Upper lobe of left lung (tissue), 4 donors: ENCODE measurements at regions not wholly inside any gene's neighbourhood (a gene's known extent, or its start where the extent isn't known, plus 50 kb on each side); places are given as distances from the start of the nearest gene placed in this dataset.

Experiments
- CTCF ChIP-seq, 6 experiments: fragments of 450-650 bp in 4 of 6; fragments of 200-600 bp in 2 of 6; sonication (generic) in 2 of 6; IDR thresholded peaks; one replicate each; pipeline ENCODE4 v1.5.1; 2016 to 2019; ENCODE audit warnings: antibody characterized with exemption in 6 of 6
- POLR2A ChIP-seq, 4 donors: fragments of 450-650 bp; IDR thresholded peaks; one replicate each; pipeline ENCODE4 v1.5.1; 2016 to 2017; ENCODE audit warnings: antibody characterized with exemption in 4 of 4, mild to moderate bottlenecking in 2 of 4
- POLR2AphosphoS5 ChIP-seq, 2 donors: sonication (generic); formaldehyde crosslinking; IDR thresholded peaks; one replicate each; pipeline ENCODE4 v1.5.1; 2017; ENCODE audit warnings: antibody characterized with exemption in 2 of 2

- no peak for TF ChIP-seq CTCF (IDR thresholded peaks at IDR 0.05)
- TF ChIP-seq POLR2A (IDR thresholded peaks at IDR 0.05): no peak
- no peak for TF ChIP-seq POLR2AphosphoS5 (IDR thresholded peaks at IDR 0.05)
Measured at GRCh38 chr13:90787007-90787406, 560.5 kb upstream of the MIR17HG start.
